ENCODE measurements at regions not wholly inside any gene's neighbourhood (a gene's known extent, or its start where the extent isn't known, plus 50 kb on each side); places are given as distances from the start of the nearest gene placed in this dataset.

DNA sequence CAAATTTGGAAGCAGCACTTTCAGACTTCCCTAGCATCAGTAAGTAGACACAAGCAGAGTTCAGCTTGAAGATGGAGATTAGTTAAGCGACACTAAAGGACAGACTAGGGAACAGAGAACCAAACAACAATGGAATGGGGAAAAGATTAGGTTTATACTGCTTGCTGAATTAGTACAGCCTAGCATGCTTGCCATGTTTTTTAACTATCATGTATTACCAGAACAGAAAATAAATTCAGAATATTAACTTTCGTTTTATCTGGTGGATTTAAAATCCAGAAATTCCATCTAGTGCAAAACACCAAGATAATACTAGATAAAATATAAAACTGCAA, 451.5 kb upstream of the SLC10A2 start:
- Histone ChIP-seq H3K4me2 (ENCODE audit: insufficient read depth in 1 of 2, low read depth in 2 of 2, low read length in 2 of 2) (no peak overlapping the region), H2BK120ac (replicated peaks; ENCODE audit: low read depth, low read length) (no peak overlapping the region), H4K91ac (replicated peaks; ENCODE audit: insufficient read length, low read length) (no peak overlapping the region), H3K14ac (ENCODE audit: insufficient read length) (no peak overlapping the region), H3K27ac (ENCODE audit: low read depth, low read length) (no peak overlapping the region), H3K56ac (replicated peaks; ENCODE audit: insufficient read length, low read depth, low read length) (no peak overlapping the region), H3K79me2 (ENCODE audit: control insufficient read depth in 1 of 2, insufficient read depth in 2 of 2, low read length in 2 of 2) (no peaks in the 10 kb centered on the region), H2BK12ac (ENCODE audit: low read depth, low read length) (no peak overlapping the region), H2BK20ac (ENCODE audit: low read length) (no peak overlapping the region), H2BK5ac (ENCODE audit: low read depth, low read length) (no peak overlapping the region), H3K23me2 (ENCODE audit: low read depth, low read length) (no peaks in the 10 kb centered on the region), H4K20me1 (replicated peaks in 1 of 2; ENCODE audit: control insufficient read depth in 1 of 2, insufficient read depth in 2 of 2, low read length in 2 of 2) (no peaks in the 10 kb centered on the region), H2AFZ (ENCODE audit: low read length) (peak overlapping the region; percentile 86; the same call in 1 of the 2 replicates), H4K8ac (ENCODE audit: extremely low read depth, insufficient read depth, low read length) (no peak overlapping the region), H3K4me3 (ENCODE audit: extremely low read depth in 1 of 4, insufficient read depth in 2 of 4, low read depth in 3 of 4, low read length in 4 of 4) (no peak overlapping the region), H4K5ac (ENCODE audit: insufficient read length, low read depth, low read length) (no peak overlapping the region), H2BK15ac (ENCODE audit: low read length) (no peak overlapping the region), H3K4ac (replicated peaks; ENCODE audit: insufficient read length, low read depth, low read length) (no peak overlapping the region), H3K23ac (ENCODE audit: insufficient read length) (no peak overlapping the region), H3K9me3 (ENCODE audit: insufficient read depth in 2 of 2, low read depth in 1 of 2, low read length in 1 of 2) (no peaks in the 10 kb centered on the region), H3K27me3 (replicated peaks in 1 of 4; ENCODE audit: control insufficient read depth in 3 of 4, extremely low read depth in 1 of 4, insufficient read depth in 3 of 4, low read length in 3 of 4) (no peaks in the 10 kb centered on the region), H3K79me1 (ENCODE audit: low read depth, low read length) (no peaks in the 10 kb centered on the region), H3K36me3 (ENCODE audit: control insufficient read depth in 2 of 4, insufficient read depth in 4 of 4, low read length in 3 of 4) (no peaks in the 10 kb centered on the region), H3K4me1 (replicated peaks in 1 of 4; ENCODE audit: control insufficient read depth in 3 of 4, insufficient read depth in 4 of 4, low read length in 3 of 4) (peaks cover 0 to 2% (median 0%) of the 10 kb centered on the region in 4 experiments; a peak in 2 of 7 replicates), H2AK5ac (ENCODE audit: low read depth, low read length) (no peak overlapping the region), H3K9ac (replicated peaks in 1 of 4; ENCODE audit: extremely low read depth in 1 of 4, low read depth in 3 of 4, low read length in 3 of 4) (no peak overlapping the region), H3K18ac (ENCODE audit: extremely low read depth, low read length) (no peak overlapping the region)
- CTCF ChIA-PET (ENCODE audit: partially characterized antibody): no interaction called here
- POLR2A ChIA-PET (ENCODE audit: partially characterized antibody): no interaction called here
- WGBS, 2 experiments (ENCODE audit: extremely low coverage in 1 of 2, insufficient coverage in 1 of 2, insufficient read length in 1 of 2, insufficient replicate concordance in 2 of 2, low coverage in 1 of 2, low lambda C conversion rate in 2 of 2, missing lambda C conversion rate in 1 of 2): 87% methylated on average over 2 of the region's 2 CpGs; no CpG with 5 or more reads in 1 of the 2 experiments
- DNase-seq (ENCODE audit: low read depth in 1 of 2, low spot score in 2 of 2) (no peak), FAIRE-seq (no peak)
- TF ChIP-seq, protein P1, sequence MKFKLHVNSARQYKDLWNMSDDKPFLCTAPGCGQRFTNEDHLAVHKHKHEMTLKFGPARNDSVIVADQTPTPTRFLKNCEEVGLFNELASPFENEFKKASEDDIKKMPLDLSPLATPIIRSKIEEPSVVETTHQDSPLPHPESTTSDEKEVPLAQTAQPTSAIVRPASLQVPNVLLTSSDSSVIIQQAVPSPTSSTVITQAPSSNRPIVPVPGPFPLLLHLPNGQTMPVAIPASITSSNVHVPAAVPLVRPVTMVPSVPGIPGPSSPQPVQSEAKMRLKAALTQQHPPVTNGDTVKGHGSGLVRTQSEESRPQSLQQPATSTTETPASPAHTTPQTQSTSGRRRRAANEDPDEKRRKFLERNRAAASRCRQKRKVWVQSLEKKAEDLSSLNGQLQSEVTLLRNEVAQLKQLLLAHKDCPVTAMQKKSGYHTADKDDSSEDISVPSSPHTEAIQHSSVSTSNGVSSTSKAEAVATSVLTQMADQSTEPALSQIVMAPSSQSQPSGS (IDR thresholded peaks at IDR 0.05; ENCODE audit: low read length): no peak
- TF ChIP-seq SIN3A (conservative IDR thresholded peaks at IDR 0.05 in 1 of 2, IDR thresholded peaks at IDR 0.05 in 1 of 2; ENCODE audit: low read depth in 1 of 2, low read length in 2 of 2) (no peak), CTBP2 (IDR thresholded peaks at IDR 0.05; ENCODE audit: borderline replicate concordance, insufficient read depth, insufficient read length, low read length) (no peak), CEBPB (IDR thresholded peaks at IDR 0.05; ENCODE audit: low read depth, low read length) (no peak), RFX5 (IDR thresholded peaks at IDR 0.05; ENCODE audit: borderline replicate concordance, low read depth, low read length) (no peak), JUN (IDR thresholded peaks at IDR 0.05; ENCODE audit: low read depth, low read length) (no peak), GABPA (IDR thresholded peaks at IDR 0.05; ENCODE audit: borderline replicate concordance, insufficient read depth, low read length) (no peak), EZH2 (IDR thresholded peaks at IDR 0.05; ENCODE audit: low read depth, low read length, severe bottlenecking) (no peak), NRF1 (IDR thresholded peaks at IDR 0.05; ENCODE audit: low read depth, low read length) (no peak), BCL11A (IDR thresholded peaks at IDR 0.05; ENCODE audit: low read depth in 2 of 2, low read length in 2 of 2) (no peak), HDAC2 (IDR thresholded peaks at IDR 0.05; ENCODE audit: borderline replicate concordance in 1 of 2, low read depth in 2 of 2, low read length in 2 of 2) (no peak), SP4 (IDR thresholded peaks at IDR 0.05; ENCODE audit: low read length) (no peak)
- TF ChIP-seq, protein P2, sequence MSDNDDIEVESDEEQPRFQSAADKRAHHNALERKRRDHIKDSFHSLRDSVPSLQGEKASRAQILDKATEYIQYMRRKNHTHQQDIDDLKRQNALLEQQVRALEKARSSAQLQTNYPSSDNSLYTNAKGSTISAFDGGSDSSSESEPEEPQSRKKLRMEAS (IDR thresholded peaks at IDR 0.05): no peak
